GM19372 (cell line): ENCODE measurements at regions not wholly inside any gene's neighbourhood (a gene's known extent, or its start where the extent isn't known, plus 50 kb on each side); places are given as distances from the start of the nearest gene placed in this dataset.
"Not testable (repeated sequence)": the region's sequence is repeated elsewhere in the genome, so short reads cannot be mapped to it uniquely, and the experiment has no call there.

ENCODE experiments used
- ATAC-seq: cut with Tn5 transposase; IDR thresholded peaks from one replicate; pipeline ENCODE4 v1.9.1; 2021; ENCODE audit warnings: mild to moderate bottlenecking, low read depth, moderate library complexity; ENCODE audit not compliant: unreplicated experiment

DNA sequence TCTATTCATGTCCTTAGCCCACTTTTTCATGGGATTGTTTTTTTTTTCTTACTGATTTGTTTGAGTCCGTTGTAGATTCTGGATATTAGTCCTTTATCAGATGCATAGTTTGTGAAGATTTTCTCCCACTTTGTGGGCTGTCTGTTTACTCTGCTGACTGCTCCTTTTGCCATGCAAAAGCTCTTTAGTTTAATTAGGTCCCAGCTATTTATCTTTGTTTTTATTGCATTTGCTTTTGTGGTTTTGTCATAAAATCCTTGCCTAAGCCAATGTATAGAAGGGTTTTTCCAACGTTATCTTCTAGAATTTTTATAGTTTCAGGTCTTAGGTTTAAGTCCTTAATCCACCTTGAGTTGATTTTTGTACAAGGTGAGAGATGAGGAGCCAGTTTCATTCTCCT, 358.9 kb downstream of the ADAMTS20 start:
- not testable (repeated sequence) for ATAC-seq

DNA sequence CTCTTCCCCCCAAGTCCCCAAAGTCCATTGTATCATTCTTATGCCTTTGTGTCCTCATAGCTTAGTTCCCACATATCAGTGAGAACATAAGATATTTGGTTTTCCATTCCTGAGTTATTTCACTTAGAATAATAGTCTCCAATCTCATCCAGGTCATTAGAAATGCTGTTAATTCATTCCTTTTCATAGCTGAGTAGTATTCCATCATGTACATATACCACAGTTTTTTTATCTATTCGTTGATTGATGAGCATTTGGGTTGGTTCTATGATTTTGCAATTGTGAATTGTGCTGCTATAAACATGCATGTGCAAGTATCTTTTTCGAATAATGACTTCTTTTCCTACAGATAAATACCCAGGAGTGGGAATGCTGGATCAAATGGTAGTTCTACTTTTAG, 359.6 kb downstream of the ADAMTS20 start:
- not testable (repeated sequence) for ATAC-seq

DNA sequence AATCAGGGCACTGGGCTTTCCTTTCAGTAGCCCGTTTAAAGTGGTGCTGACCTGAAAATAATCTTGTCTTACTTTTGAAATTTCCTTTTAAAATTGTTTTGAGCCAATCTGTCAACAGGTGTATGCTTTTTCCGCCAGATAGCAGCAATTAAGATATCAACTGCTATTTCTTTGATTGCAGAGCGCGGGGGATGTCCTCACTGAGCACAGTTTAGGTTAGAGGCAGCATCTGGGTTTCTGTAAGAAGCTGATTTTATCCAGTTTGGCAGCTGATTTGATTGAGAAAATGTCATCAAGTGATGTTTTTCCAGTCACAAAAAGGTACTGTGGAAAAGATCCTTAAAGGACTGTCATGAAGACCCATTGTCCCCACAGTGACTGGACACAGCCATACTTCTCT, 371.8 kb downstream of the ADAMTS20 start:
- ATAC-seq: no peak

DNA sequence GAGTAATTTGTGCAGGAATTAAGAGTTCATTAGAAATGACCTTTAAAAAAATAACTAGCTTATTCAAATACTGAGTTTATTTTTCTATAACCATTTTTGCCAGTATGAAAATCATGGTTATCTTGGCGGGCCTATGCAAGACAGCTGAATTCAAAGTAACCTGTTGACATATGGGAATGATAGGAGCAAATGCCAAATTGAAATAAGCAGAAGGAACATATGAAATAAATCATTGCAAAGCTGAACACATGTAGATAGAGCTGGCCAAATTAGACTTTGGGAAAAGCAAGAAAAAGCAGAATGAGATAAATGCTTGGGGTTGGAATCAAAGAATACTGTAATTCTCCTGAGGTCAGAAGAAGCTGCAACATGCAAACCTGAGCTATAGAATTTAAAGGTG, 372.5 kb downstream of the ADAMTS20 start:
- ATAC-seq: no peak

DNA sequence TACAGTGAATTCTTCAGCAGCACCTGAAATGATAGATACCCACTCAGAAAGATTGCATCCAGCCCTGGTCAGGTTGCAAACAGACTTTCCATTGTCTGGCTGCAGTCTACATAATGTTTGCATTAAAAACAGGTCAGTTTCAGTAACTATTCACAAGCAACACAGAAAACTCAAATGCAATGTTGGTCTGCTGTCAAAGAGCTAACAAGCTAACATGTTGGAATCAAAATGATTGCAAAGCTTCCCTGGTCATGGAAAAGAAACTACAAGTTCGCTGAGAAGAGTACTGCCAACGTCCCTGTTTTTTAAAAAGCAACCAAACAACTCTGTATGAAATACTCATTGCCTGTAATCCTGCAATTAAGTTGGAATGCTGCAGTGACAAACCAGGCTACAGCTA, 374.7 kb downstream of the ADAMTS20 start:
- ATAC-seq: no peak

DNA sequence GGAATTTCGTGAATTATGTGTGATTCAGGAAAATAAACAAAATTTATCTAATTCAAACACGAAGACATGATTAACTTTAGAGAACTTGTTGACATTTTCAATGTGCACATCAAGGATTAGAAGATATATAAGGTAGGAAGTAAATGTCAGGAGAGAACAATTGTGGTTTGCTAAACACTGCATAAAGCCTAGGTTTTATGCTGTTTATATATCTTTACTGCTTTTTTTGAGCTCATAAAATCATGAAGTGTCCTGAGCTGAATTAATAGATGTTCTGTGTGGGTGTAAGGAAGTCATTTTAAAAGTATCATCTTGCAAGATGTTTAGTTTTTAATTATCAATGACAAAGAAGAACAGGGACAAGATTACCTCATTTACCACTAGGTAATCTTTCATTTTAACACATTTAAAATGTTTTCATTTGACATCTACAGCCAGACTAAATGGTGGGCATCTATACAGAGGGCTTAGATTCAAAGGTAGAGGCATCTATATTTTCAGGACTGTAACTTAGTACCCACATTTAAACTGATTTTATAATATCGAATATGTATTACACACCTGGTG, 382.8 kb downstream of the ADAMTS20 start:
- ATAC-seq: no peak

GRCh38 chr12:43167691-43168090, 384.3 kb downstream of the ADAMTS20 start:
- no peak for ATAC-seq

DNA sequence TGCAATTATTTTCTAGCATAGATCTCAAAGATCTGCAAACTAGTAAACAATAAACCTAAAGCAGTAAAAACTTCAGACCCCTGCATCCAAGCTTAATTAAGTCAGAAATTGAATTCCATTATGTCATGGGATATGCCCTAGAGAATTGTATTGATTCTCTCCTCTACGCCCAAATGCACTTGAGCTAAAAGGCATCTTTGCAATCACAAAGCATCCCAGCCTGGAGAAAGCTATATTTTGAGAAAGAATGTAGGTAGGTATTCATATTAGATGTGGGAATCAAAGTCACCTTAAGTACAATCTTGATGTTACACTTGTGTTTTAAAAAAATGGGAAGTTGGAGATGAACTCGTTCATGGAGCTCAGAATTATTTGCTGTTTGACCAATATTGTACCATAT, 386.7 kb downstream of the ADAMTS20 start:
- ATAC-seq: no peak

GRCh38 chr12:43162138-43162537, 389.9 kb downstream of the ADAMTS20 start:
- no peak for ATAC-seq

- ATAC-seq: no peak
Measured at GRCh38 chr12:43159506-43159905, 392.5 kb downstream of the ADAMTS20 start.

GRCh38 chr12:43158126-43158525, 393.9 kb downstream of the ADAMTS20 start:
- no peak for ATAC-seq

DNA sequence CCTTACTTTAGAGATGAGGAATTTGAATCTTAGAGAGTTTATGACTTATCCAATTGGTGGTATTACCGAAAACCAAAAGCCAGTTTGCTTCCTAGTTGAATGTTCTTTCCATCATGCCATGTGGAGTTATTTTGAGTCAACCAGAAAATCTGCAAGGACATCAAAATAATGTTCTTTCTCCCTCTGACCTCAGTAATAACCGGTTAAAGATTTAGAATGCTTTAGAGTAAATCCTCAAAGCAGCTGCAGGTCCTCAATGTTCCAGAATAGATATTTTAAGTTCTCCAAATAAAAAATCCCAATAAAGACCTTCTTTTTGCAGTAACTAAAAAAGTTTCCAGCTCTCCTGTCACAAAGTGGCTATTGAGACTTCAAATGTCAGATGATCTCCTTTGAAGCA, 396.6 kb downstream of the ADAMTS20 start:
- no peak for ATAC-seq

GRCh38 chr12:43154498-43155045, 397.4 kb downstream of the ADAMTS20 start:
- no peak for ATAC-seq

GRCh38 chr12:43151441-43151981, 400.5 kb downstream of the ADAMTS20 start:
- no peak for ATAC-seq

- no peak for ATAC-seq
Measured at GRCh38 chr12:43148691-43149090, 403.3 kb downstream of the ADAMTS20 start.

DNA sequence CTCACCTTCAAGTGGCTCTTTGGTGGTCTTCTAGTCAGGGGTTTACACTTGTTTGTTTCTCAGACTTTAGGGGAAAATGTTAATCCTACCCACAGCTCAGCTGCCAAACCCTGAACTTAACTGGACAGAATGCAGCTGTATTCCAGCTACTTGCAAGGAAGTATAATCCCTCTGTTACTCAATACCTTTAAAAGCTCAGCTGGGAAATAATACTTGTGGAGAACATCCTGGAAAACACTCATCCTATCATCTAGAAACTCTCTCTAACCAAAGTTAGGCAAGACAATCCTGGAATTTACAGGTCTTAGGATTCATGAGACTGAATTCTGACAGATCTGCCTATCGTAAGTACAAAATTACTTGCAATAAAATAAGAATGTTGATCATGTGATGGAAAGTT, 404.1 kb downstream of the ADAMTS20 start:
- ATAC-seq: no peak

- ATAC-seq: no peak
Measured at GRCh38 chr12:43145481-43145880, 406.5 kb downstream of the ADAMTS20 start.

- no peak for ATAC-seq
Measured at GRCh38 chr12:43143278-43143677, 408.7 kb downstream of the ADAMTS20 start.

GRCh38 chr12:43132291-43132690, 419.7 kb downstream of the ADAMTS20 start:
- no peak for ATAC-seq

DNA sequence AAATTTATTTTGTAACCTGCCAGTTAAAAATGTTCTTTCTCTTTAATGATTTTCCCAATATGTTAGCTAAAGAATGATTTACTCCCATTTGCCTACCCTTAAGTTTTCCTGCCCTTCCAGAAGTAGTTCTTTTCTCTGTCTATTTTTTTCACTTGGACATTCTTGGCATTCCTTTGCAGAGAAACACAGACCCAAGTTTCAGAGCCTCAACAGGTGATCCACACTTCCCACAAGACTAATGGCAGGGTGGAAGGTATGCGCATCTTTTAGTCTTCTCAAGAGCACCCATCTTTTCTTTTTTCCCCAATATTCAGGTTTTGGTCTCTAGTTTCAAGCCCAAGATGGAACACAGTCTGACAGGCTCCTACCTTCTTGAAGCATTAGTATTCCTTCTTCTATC, 420.7 kb downstream of the ADAMTS20 start:
- ATAC-seq: no peak

DNA sequence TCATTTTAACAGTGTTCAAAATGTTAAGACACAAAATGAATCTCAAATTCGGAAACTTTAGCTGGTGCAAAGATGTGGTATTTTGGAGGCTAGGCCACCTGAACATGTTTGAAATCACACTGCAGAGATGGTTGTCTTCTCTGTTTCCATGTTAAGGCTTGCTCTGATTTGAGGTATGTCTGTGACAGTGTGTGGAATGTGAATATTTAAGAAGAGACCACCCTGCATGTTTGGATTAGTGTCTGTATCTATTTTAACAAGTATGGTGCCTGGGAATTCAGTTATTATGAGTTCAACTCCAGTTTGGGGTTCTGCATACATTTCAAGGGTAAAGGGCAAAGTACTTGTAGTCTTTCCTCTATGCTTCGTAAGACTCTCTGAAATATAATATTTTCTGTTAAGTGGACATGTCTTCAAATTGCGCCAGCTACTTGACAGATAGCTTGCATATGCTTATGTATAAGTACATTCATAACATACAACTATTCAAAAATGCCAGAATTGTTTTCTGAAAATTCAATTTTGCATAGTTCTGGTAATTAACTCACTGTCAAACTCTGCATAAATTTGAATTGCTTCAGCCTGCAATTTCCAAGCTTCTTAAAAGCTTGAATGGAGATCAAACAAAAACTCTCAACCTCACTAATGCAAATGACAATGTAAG, 424.0 kb downstream of the ADAMTS20 start:
- no peak for ATAC-seq
